ENCODE measurements at regions not wholly inside any gene's neighbourhood (a gene's known extent, or its start where the extent isn't known, plus 50 kb on each side); places are given as distances from the start of the nearest gene placed in this dataset.

- no peak for TF ChIP-seq CTCF (conservative IDR thresholded peaks at IDR 0.05; ENCODE audit: low read depth, low read length)
- no peak overlapping the region for H3K4me3 ChIP-seq (ENCODE audit: low read depth, low read length)
- DNase-seq (ENCODE audit: low read depth) = no peak
Observed at GRCh38 chr3:67986706-67987105, 332.3 kb upstream of the SUCLG2 start.

DNA sequence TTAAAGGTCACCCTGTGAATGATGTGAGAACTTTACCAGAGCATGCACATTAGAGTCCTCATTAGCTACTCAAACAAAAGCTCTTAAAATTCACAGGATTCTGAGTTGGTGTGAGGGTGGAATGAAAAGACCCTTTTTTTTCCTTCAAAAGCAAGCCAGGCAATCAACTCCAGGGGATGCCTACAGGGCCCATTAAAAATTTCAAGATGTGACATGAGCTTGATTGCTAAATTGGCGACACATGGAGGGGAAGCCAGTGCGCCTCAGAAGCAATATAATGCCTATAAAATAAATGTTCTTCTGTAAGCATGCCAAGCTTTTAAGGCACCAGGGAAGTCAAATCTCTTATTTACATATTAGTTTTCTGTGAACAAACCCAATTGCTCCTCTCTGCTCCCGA lies 328.8 kb upstream of the SUCLG2 start:
- TF ChIP-seq CTCF (conservative IDR thresholded peaks at IDR 0.05; ENCODE audit: low read depth, low read length) = no peak
- no peak for DNase-seq (ENCODE audit: low read depth)
- H3K4me3 ChIP-seq (ENCODE audit: low read depth, low read length) = no peak overlapping the region

DNA sequence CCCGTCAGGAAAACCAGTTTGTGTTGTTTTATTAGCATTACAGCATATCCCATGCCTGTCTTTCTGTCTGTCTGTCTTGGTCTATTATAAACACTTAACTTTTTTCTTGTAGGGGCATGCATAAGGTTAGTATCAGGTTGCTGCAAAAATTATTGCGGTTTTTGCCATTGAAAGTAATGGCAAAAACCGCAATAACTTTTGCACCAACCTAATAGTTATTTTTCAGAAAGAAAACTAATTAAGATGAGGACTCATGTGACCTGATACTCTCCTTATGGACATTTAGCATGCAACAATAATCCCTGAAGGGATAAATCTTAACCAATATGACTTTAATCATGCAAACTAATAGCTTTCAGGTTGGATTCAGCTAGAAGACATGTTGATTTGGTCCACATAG lies 326.7 kb upstream of the SUCLG2 start:
- TF ChIP-seq CTCF (conservative IDR thresholded peaks at IDR 0.05; ENCODE audit: low read depth, low read length) = no peak
- H3K4me3 ChIP-seq (ENCODE audit: low read depth, low read length) = no peak overlapping the region
- no peak for DNase-seq (ENCODE audit: low read depth)

GRCh38 chr3:67979342-67979741 lies 324.9 kb upstream of the SUCLG2 start:
- DNase-seq (ENCODE audit: low read depth) = no peak
- no peak overlapping the region for H3K4me3 ChIP-seq (ENCODE audit: low read depth, low read length)
- no peak for TF ChIP-seq CTCF (conservative IDR thresholded peaks at IDR 0.05; ENCODE audit: low read depth, low read length)

GRCh38 chr3:67977762-67978161 lies 323.4 kb upstream of the SUCLG2 start:
- no peak for DNase-seq (ENCODE audit: low read depth)
- H3K4me3 ChIP-seq (ENCODE audit: low read depth, low read length) = no peak overlapping the region
- TF ChIP-seq CTCF (conservative IDR thresholded peaks at IDR 0.05; ENCODE audit: low read depth, low read length) = no peak

DNA sequence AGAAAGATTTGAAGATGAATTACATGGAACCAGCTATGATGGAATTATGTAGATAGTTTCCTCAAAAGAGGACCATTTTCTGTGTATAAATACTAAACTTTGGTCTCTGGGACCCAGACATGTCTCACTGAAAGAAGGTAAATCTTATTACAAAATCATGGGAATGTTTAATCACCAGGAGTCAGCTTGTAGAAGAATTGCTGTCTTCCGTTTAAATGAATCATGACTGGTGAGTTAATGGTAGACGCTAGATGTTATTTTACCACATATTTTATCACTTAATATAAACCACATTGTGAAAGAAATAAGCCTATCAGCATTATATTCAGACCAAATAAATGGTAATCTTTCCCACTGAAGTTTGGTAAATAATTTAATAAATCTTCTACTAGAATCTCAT lies 322.3 kb upstream of the SUCLG2 start:
- TF ChIP-seq CTCF (conservative IDR thresholded peaks at IDR 0.05; ENCODE audit: low read depth, low read length) = no peak
- no peak for DNase-seq (ENCODE audit: low read depth)
- H3K4me3 ChIP-seq (ENCODE audit: low read depth, low read length) = no peak overlapping the region

DNA sequence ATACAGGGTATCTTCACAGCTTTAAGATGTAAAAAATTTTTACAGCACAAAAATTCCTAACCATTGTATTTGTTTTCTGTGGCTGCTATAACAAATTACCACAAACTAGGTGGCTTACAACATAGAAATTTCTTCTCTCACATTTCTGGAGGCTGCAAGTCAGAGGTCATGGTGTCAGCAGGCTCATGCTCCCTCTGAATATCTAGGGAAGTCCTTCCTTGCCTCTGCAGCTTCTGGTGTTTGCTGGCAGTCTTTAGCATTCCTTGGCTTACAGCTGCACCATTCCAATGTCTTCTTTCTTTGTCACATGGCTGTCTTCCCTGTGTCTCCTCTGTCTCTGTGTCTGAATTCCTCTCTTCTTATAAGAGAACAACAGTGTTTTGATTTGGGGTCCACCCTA lies 310.2 kb upstream of the SUCLG2 start:
- no peak overlapping the region for H3K4me3 ChIP-seq (ENCODE audit: low read depth, low read length)
- no peak for DNase-seq (ENCODE audit: low read depth)
- no peak for TF ChIP-seq CTCF (conservative IDR thresholded peaks at IDR 0.05; ENCODE audit: low read depth, low read length)

Measured in choroid plexus epithelial cell (primary cell).